CD14-positive monocyte (primary cell): ENCODE measurements at regions not wholly inside any gene's neighbourhood (a gene's known extent, or its start where the extent isn't known, plus 50 kb on each side); places are given as distances from the start of the nearest gene placed in this dataset.

Experiments
- DNase-seq, 3 donors: peaks; one replicate each; pipeline ENCODE4 v3.0.0-alpha.2; 2011 to 2022
- H2AFZ ChIP-seq: 2 replicates; pipeline ENCODE4 v1.6.0; 2012; ENCODE audit warnings: mild to moderate bottlenecking, low read depth, low read length, inconsistent platforms; ENCODE audit not compliant: insufficient read depth, poor library complexity, severe bottlenecking
- H3K27ac ChIP-seq, 2 donors: 1 replicate in 1 of 2; 2 replicates in 1 of 2; pipeline ENCODE4 v1.5.1; 2012 to 2013; ENCODE audit warnings: low read length in 2 of 2, control low read depth in 1 of 2, inconsistent platforms in 1 of 2, low read depth in 1 of 2, mild to moderate bottlenecking in 1 of 2
- H3K27me3 ChIP-seq, 2 donors: one replicate each; pipeline versions ENCODE4 v1.6.0 to v1.6.1; 2011 to 2013; ENCODE audit warnings: low read length in 2 of 2; ENCODE audit not compliant: control insufficient read depth in 2 of 2, insufficient read depth in 2 of 2
- H3K36me3 ChIP-seq, 2 donors: replicated peaks in 1 of 2; 1 replicate in 1 of 2; 2 replicates in 1 of 2; pipeline versions ENCODE4 v1.5.1 to v1.6.1; 2012 to 2013; ENCODE audit warnings: low read length in 2 of 2, control low read depth in 1 of 2, inconsistent platforms in 1 of 2, mild to moderate bottlenecking in 1 of 2; ENCODE audit not compliant: insufficient read depth in 2 of 2, control insufficient read depth in 1 of 2
- H3K4me1 ChIP-seq, 2 donors: 1 replicate in 1 of 2; 2 replicates in 1 of 2; pipeline versions ENCODE4 v1.5.1 to v1.6.1; 2012 to 2013; ENCODE audit warnings: low read length in 2 of 2, control low read depth in 1 of 2, inconsistent platforms in 1 of 2, mild to moderate bottlenecking in 1 of 2, moderate library complexity in 1 of 2; ENCODE audit not compliant: insufficient read depth in 2 of 2, control insufficient read depth in 1 of 2
- H3K4me2 ChIP-seq: replicated peaks from 2 replicates; pipeline ENCODE3; 2012; ENCODE audit warnings: low read length, moderate library complexity, mild to moderate bottlenecking; ENCODE audit not compliant: poor library complexity, severe bottlenecking; ENCODE audit errors: extremely low read depth
- H3K4me3 ChIP-seq, 3 experiments: fragments of 200-600 bp in 1 of 3; sonication (generic) in 1 of 3; replicated peaks in 1 of 3; 1 replicate in 2 of 3; 2 replicates in 1 of 3; pipeline ENCODE4 v1.5.1; 2011 to 2013; ENCODE audit warnings: low read length in 3 of 3, mild to moderate bottlenecking in 3 of 3, control low read depth in 2 of 3, low read depth in 2 of 3, inconsistent platforms in 1 of 3, moderate library complexity in 1 of 3
- H3K79me2 ChIP-seq: 2 replicates; pipeline ENCODE4 v1.6.0; 2012; ENCODE audit warnings: mild to moderate bottlenecking, control low read depth, inconsistent platforms, low read length, moderate library complexity; ENCODE audit not compliant: insufficient read depth
- H3K9ac ChIP-seq: 2 replicates; pipeline ENCODE4 v1.6.0; 2017; ENCODE audit warnings: low read length, mild to moderate bottlenecking; ENCODE audit not compliant: insufficient read depth, poor library complexity, severe bottlenecking
- H3K9me3 ChIP-seq, 2 donors: replicated peaks in 1 of 2; 1 replicate in 1 of 2; 2 replicates in 1 of 2; pipeline versions ENCODE4 v1.5.1 to v1.6.1; 2012 to 2013; ENCODE audit warnings: low read length in 2 of 2, control low read depth in 1 of 2; ENCODE audit not compliant: control insufficient read depth in 1 of 2, insufficient read depth in 1 of 2
- H4K20me1 ChIP-seq: 2 replicates; pipeline ENCODE4 v1.6.0; 2012; ENCODE audit warnings: mild to moderate bottlenecking, low read length, control low read depth, moderate library complexity; ENCODE audit not compliant: insufficient read depth
- H3K27ac Mint-ChIP-seq, 7 donors: one replicate each; pipeline ENCODE4 v1.8.0; 2020; ENCODE audit warnings: mild to moderate bottlenecking in 7 of 7, mixed read lengths in 7 of 7, moderate library complexity in 6 of 7, inconsistent platforms in 2 of 7
- H3K27me3 Mint-ChIP-seq, 3 donors: one replicate each; pipeline ENCODE4 v1.8.0; 2021 to 2022; ENCODE audit warnings: low read depth in 3 of 3, mild to moderate bottlenecking in 3 of 3, mixed read lengths in 3 of 3, moderate library complexity in 3 of 3, inconsistent platforms in 1 of 3
- H3K36me3 Mint-ChIP-seq, 2 donors: one replicate each; pipeline ENCODE4 v1.8.0; 2020; ENCODE audit warnings: mixed read lengths in 2 of 2, inconsistent platforms in 1 of 2, mild to moderate bottlenecking in 1 of 2
- H3K4me1 Mint-ChIP-seq: one replicate; pipeline ENCODE4 v1.8.0; 2020; ENCODE audit warnings: mild to moderate bottlenecking, mixed read lengths
- H3K4me3 Mint-ChIP-seq, 2 donors: one replicate each; pipeline ENCODE4 v1.8.0; 2020; ENCODE audit warnings: mild to moderate bottlenecking in 2 of 2, mixed read lengths in 2 of 2, moderate library complexity in 1 of 2
- H3K9me3 Mint-ChIP-seq, 7 donors: one replicate each; pipeline ENCODE4 v1.8.0; 2020 to 2022; ENCODE audit warnings: mixed read lengths in 7 of 7, mild to moderate bottlenecking in 6 of 7, moderate library complexity in 6 of 7, inconsistent platforms in 2 of 7
- WGBS: methylation state at CpG from one replicate; pipeline ENCODE4 v1.1.5; 2013; ENCODE audit warnings: missing lambda C conversion rate; ENCODE audit not compliant: insufficient coverage; 5-methylcytosine and 5-hydroxymethylcytosine counted together
- intact Hi-C, 2 donors: fragments of 100-400 bp; cut with micrococcal nuclease; formaldehyde crosslinking; loops; one replicate each; pipeline versions ENCODE4 v1.15.0 to v1.15.1; 2023
- TF ChIP-seq, protein P1 (sequence below): fragments of 200-600 bp; IDR thresholded peaks from one replicate; pipeline ENCODE4 v1.8.0; 2022; ENCODE audit warnings: antibody characterized with exemption, mild to moderate bottlenecking

DNA sequence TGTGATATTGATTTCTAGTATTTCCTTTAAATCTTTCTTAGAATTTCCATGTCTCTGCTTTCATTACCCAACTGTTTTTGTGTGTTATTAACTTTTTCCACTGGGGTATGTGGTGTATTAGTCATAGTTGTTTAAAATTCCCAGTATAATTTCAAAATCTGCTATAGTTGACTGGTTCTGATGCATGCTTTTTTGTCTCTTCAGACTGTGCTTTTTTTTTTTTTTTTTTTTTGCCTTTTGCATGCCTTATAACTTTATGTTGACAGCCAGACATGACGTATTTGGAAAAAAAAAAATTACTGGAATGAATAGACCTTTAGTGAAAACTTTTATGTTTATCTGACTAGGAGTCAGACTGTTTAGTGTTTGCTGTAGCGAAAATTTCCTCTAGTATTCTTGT, 580.4 kb downstream of the ANKRD50 start:
- intact Hi-C loops = no loop called here
- Histone ChIP-seq H3K4me1 (no peaks in the 10 kb centered on the region), H3K4me2 (no peak overlapping the region), H3K27ac (no peak overlapping the region), H3K27me3 (no peaks in the 10 kb centered on the region), H2AFZ (no peak overlapping the region), H3K36me3 (no peaks in the 10 kb centered on the region), H4K20me1 (no peaks in the 10 kb centered on the region), H3K9ac (no peak overlapping the region), H3K4me3 (no peak overlapping the region), H3K9me3 (peaks cover 0 to 9% of the 10 kb centered on the region in 2 donors), H3K79me2 (no peaks in the 10 kb centered on the region)
- H3K27me3 Mint-ChIP-seq = no peaks in the 10 kb centered on the region
- TF ChIP-seq, protein P1, sequence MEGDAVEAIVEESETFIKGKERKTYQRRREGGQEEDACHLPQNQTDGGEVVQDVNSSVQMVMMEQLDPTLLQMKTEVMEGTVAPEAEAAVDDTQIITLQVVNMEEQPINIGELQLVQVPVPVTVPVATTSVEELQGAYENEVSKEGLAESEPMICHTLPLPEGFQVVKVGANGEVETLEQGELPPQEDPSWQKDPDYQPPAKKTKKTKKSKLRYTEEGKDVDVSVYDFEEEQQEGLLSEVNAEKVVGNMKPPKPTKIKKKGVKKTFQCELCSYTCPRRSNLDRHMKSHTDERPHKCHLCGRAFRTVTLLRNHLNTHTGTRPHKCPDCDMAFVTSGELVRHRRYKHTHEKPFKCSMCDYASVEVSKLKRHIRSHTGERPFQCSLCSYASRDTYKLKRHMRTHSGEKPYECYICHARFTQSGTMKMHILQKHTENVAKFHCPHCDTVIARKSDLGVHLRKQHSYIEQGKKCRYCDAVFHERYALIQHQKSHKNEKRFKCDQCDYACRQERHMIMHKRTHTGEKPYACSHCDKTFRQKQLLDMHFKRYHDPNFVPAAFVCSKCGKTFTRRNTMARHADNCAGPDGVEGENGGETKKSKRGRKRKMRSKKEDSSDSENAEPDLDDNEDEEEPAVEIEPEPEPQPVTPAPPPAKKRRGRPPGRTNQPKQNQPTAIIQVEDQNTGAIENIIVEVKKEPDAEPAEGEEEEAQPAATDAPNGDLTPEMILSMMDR = no peak
- peaks cover 12 to 30% (median 24%) of the 10 kb centered on the region in 7 donors for H3K9me3 Mint-ChIP-seq
- H3K4me1 Mint-ChIP-seq = no peaks in the 10 kb centered on the region
- H3K36me3 Mint-ChIP-seq = no peaks in the 10 kb centered on the region
- DNase-seq = no peak
- H3K4me3 Mint-ChIP-seq = no peak overlapping the region
- WGBS = no CpG with 5 or more reads among the region's 2 CpGs
- H3K27ac Mint-ChIP-seq = no peak overlapping the region

GRCh38 chr4:124133753-124134152, 578.8 kb downstream of the ANKRD50 start:
- H3K36me3 ChIP-seq = no peaks in the 10 kb centered on the region
- no peaks in the 10 kb centered on the region for H3K79me2 ChIP-seq
- H3K9ac ChIP-seq = no peak overlapping the region
- H3K9me3 ChIP-seq = peaks cover 0 to 9% of the 10 kb centered on the region in 2 donors
- no peak overlapping the region for H3K4me3 Mint-ChIP-seq
- H3K27ac Mint-ChIP-seq = no peak overlapping the region
- H3K36me3 Mint-ChIP-seq = no peaks in the 10 kb centered on the region
- intact Hi-C loops = no loop called here
- no CpG with 5 or more reads among the region's 1 CpG for WGBS
- peaks cover 13 to 27% (median 24%) of the 10 kb centered on the region in 7 donors for H3K9me3 Mint-ChIP-seq
- no peaks in the 10 kb centered on the region for H3K27me3 Mint-ChIP-seq
- no peak overlapping the region for H3K27ac ChIP-seq
- H3K4me3 ChIP-seq = no peak overlapping the region
- H4K20me1 ChIP-seq = no peaks in the 10 kb centered on the region
- H3K27me3 ChIP-seq = no peaks in the 10 kb centered on the region
- no peaks in the 10 kb centered on the region for H3K4me1 Mint-ChIP-seq
- no peaks in the 10 kb centered on the region for H3K4me1 ChIP-seq
- H3K4me2 ChIP-seq = no peak overlapping the region
- H2AFZ ChIP-seq = no peak overlapping the region
- DNase-seq = no peak
- TF ChIP-seq, protein P1 = no peak
